Erythroblast (primary cell): ENCODE measurements at regions not wholly inside any gene's neighbourhood (a gene's known extent, or its start where the extent isn't known, plus 50 kb on each side); places are given as distances from the start of the nearest gene placed in this dataset.

Experiments
- GATA1 ChIP-seq: IDR thresholded peaks from 2 replicates; pipeline ENCODE4 v1.6.1; 2011; ENCODE audit warnings: low read depth, mild to moderate bottlenecking, control low read depth, low read length, moderate library complexity
- POLR2A ChIP-seq: IDR thresholded peaks from 2 replicates; pipeline ENCODE4 v1.6.1; 2011; ENCODE audit warnings: mild to moderate bottlenecking, low read length

- no peak for TF ChIP-seq POLR2A
- no peak for TF ChIP-seq GATA1
Measured at GRCh38 chr2:23260621-23261020, 124.4 kb upstream of the KLHL29 start.
